ENCODE measurements at regions not wholly inside any gene's neighbourhood (a gene's known extent, or its start where the extent isn't known, plus 50 kb on each side); places are given as distances from the start of the nearest gene placed in this dataset.

DNA sequence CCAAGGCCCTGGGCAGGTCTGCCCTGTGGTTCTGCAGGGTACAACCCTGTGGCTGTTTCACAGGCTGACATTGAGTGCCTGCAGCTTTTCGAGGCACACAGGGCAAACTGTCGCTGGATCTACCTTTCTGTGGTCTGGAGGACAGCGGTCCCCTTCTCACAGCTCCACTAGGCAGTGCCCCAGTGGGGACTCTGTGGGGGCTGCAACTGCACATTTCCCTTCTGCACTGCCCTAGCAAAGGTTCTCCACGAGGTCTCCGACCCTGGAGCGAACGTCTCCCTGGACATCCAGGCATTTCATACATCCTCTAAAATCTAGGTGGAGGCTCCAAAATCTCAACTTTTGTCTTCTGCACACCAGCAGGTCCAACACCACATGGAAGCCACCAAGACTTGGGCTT is 1645.2 kb upstream of the CDH6 start:
- TF ChIP-seq, protein P1, sequence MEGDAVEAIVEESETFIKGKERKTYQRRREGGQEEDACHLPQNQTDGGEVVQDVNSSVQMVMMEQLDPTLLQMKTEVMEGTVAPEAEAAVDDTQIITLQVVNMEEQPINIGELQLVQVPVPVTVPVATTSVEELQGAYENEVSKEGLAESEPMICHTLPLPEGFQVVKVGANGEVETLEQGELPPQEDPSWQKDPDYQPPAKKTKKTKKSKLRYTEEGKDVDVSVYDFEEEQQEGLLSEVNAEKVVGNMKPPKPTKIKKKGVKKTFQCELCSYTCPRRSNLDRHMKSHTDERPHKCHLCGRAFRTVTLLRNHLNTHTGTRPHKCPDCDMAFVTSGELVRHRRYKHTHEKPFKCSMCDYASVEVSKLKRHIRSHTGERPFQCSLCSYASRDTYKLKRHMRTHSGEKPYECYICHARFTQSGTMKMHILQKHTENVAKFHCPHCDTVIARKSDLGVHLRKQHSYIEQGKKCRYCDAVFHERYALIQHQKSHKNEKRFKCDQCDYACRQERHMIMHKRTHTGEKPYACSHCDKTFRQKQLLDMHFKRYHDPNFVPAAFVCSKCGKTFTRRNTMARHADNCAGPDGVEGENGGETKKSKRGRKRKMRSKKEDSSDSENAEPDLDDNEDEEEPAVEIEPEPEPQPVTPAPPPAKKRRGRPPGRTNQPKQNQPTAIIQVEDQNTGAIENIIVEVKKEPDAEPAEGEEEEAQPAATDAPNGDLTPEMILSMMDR (IDR thresholded peaks at IDR 0.05) = no peak
- TF ChIP-seq POLR2A (IDR thresholded peaks at IDR 0.05) = no peak

All from body of pancreas (tissue), 4 donors.